HEK293T (cell line): ENCODE measurements at regions not wholly inside any gene's neighbourhood (a gene's known extent, or its start where the extent isn't known, plus 50 kb on each side); places are given as distances from the start of the nearest gene placed in this dataset.

Experiments used
- CTCF ChIA-PET: fragments of 350-600 bp; formaldehyde crosslinking; extraction: SDS; loops from one replicate; lab custom pipeline; 2021; ENCODE audit warnings: antibody characterized with exemption, inconsistent platforms; lab: Yijun Ruan, JAX
- POLR2A ChIA-PET: fragments of 350-600 bp; formaldehyde crosslinking; extraction: SDS; loops from one replicate; lab custom pipeline; 2020; ENCODE audit warnings: antibody characterized with exemption, inconsistent platforms; lab: Yijun Ruan, JAX
- DNase-seq: peaks from one replicate; pipeline ENCODE4 v3.0.0; 2012; ENCODE audit warnings: mixed read lengths; ENCODE audit errors: extremely low spot score
- ARNT ChIP-seq: fragments of 450-650 bp; IDR thresholded peaks from 2 replicates; pipeline ENCODE4 v1.6.1; 2017; ENCODE audit warnings: mild to moderate bottlenecking
- BHLHE40 ChIP-seq: fragments of 450-650 bp; IDR thresholded peaks from 2 replicates; pipeline ENCODE4 v1.6.1; 2016; ENCODE audit warnings: mild to moderate bottlenecking, moderate library complexity, borderline replicate concordance
- CTBP1 ChIP-seq: fragments of 450-650 bp; IDR thresholded peaks from 2 replicates; pipeline ENCODE4 v1.6.1; 2016; ENCODE audit warnings: borderline replicate concordance
- ELF4 ChIP-seq: fragments of 450-650 bp; IDR thresholded peaks from 2 replicates; pipeline ENCODE4 v1.6.1; 2017; ENCODE audit warnings: antibody characterized with exemption
- FOXA1 ChIP-seq: fragments of 450-650 bp; IDR thresholded peaks from 2 replicates; pipeline ENCODE4 v1.6.1; 2016; ENCODE audit warnings: mild to moderate bottlenecking
- FOXK2 ChIP-seq: fragments of 450-650 bp; IDR thresholded peaks from 2 replicates; pipeline ENCODE4 v1.6.1; 2016; ENCODE audit warnings: mild to moderate bottlenecking
- FOXM1 ChIP-seq: fragments of 450-650 bp; IDR thresholded peaks from 2 replicates; pipeline ENCODE4 v1.6.1; 2017; ENCODE audit warnings: mild to moderate bottlenecking, borderline replicate concordance
- HDGF ChIP-seq: fragments of 450-650 bp; IDR thresholded peaks from 2 replicates; pipeline ENCODE4 v1.6.1; 2017; ENCODE audit warnings: antibody characterized with exemption, borderline replicate concordance
- L3MBTL2 ChIP-seq: fragments of 450-650 bp; conservative IDR thresholded peaks from 2 replicates; pipeline ENCODE4 v1.6.1; 2016; ENCODE audit warnings: mild to moderate bottlenecking
- LEF1 ChIP-seq: fragments of 450-650 bp; IDR thresholded peaks from 2 replicates; pipeline ENCODE4 v1.6.1; 2017; ENCODE audit warnings: mild to moderate bottlenecking, borderline replicate concordance
- NFRKB ChIP-seq: fragments of 450-650 bp; IDR thresholded peaks from 2 replicates; pipeline ENCODE4 v1.6.1; 2016; ENCODE audit warnings: mild to moderate bottlenecking, moderate library complexity
- PKNOX1 ChIP-seq: fragments of 450-650 bp; IDR thresholded peaks from 2 replicates; pipeline ENCODE4 v1.6.1; 2016
- SP1 ChIP-seq: fragments of 450-650 bp; IDR thresholded peaks from 2 replicates; pipeline ENCODE4 v1.6.1; 2017
- SUZ12 ChIP-seq: fragments of 450-650 bp; IDR thresholded peaks from 2 replicates; pipeline ENCODE4 v1.6.1; 2016; ENCODE audit warnings: mild to moderate bottlenecking
- TARDBP ChIP-seq: fragments of 450-650 bp; IDR thresholded peaks from 2 replicates; pipeline ENCODE4 v1.6.1; 2016
- ZNF384 ChIP-seq: fragments of 450-650 bp; IDR thresholded peaks from 2 replicates; pipeline ENCODE4 v1.6.1; 2016

- no peak for TF ChIP-seq L3MBTL2
- no peak for TF ChIP-seq FOXA1
- TF ChIP-seq ARNT: no peak
- TF ChIP-seq ZNF384: no peak
- no peak for TF ChIP-seq SP1
- no peak for TF ChIP-seq PKNOX1
- TF ChIP-seq FOXM1: no peak
- TF ChIP-seq NFRKB: no peak
- TF ChIP-seq TARDBP: no peak
- TF ChIP-seq HDGF: no peak
- TF ChIP-seq LEF1: no peak
- no peak for TF ChIP-seq SUZ12
- TF ChIP-seq ELF4: no peak
- TF ChIP-seq BHLHE40: no peak
- TF ChIP-seq CTBP1: no peak
- TF ChIP-seq FOXK2: no peak
- POLR2A ChIA-PET: no interaction called here
- no peak for DNase-seq
- CTCF ChIA-PET: interaction anchor here (0.6 kb wide), 1 partner anchor 38 kb away, joined by 5 read pairs; no protein-coding TSS in a partner anchor
These were observed 148.9 kb upstream of the VSTM2B start for GRCh38 chr19:29376855-29377354.

- no peak for TF ChIP-seq ARNT
- no peak for TF ChIP-seq TARDBP
- no peak for TF ChIP-seq LEF1
- no peak for TF ChIP-seq PKNOX1
- no peak for TF ChIP-seq FOXM1
- no peak for TF ChIP-seq ELF4
- TF ChIP-seq BHLHE40: no peak
- TF ChIP-seq FOXA1: no peak
- no peak for TF ChIP-seq L3MBTL2
- TF ChIP-seq FOXK2: no peak
- TF ChIP-seq SUZ12: no peak
- TF ChIP-seq CTBP1: no peak
- POLR2A ChIA-PET: no interaction called here
- DNase-seq: no peak
- CTCF ChIA-PET: no interaction called here
These were observed 147.7 kb upstream of the VSTM2B start for GRCh38 chr19:29378126-29378525.

- DNase-seq: no peak
- POLR2A ChIA-PET: no interaction called here
- CTCF ChIA-PET: no interaction called here
These were observed 147.2 kb upstream of the VSTM2B start for GRCh38 chr19:29378543-29379080.

GRCh38 chr19:29379257-29380021, 146.4 kb upstream of the VSTM2B start:
- DNase-seq: no peak
- ChIA-PET POLR2A (no interaction called here), CTCF (no interaction called here)
- TF ChIP-seq SUZ12 (no peak), ARNT (no peak), HDGF (no peak), ZNF384 (no peak), FOXK2 (no peak), FOXM1 (no peak), CTBP1 (no peak), ELF4 (no peak), SP1 (no peak), L3MBTL2 (no peak), FOXA1 (no peak), NFRKB (no peak)

More at GRCh38 chr19:29378543-29379080, 147.2 kb upstream of the VSTM2B start:
- TF ChIP-seq BHLHE40 (no peak), PKNOX1 (no peak)

GRCh38 chr19:29380581-29380980, 145.2 kb upstream of the VSTM2B start:
- TF ChIP-seq SUZ12 (no peak), FOXA1 (no peak)
- ChIA-PET CTCF (no interaction called here), POLR2A (no interaction called here)
- no peak for DNase-seq

- TF ChIP-seq FOXA1: no peak
- no peak for TF ChIP-seq SUZ12
- no peak for TF ChIP-seq LEF1
- no peak for TF ChIP-seq SP1
- TF ChIP-seq L3MBTL2: no peak
- no peak for TF ChIP-seq ZNF384
- TF ChIP-seq BHLHE40: no peak
- no peak for TF ChIP-seq FOXK2
- TF ChIP-seq CTBP1: no peak
- no peak for TF ChIP-seq FOXM1
- TF ChIP-seq TARDBP: no peak
- no peak for TF ChIP-seq HDGF
- no peak for TF ChIP-seq ELF4
- TF ChIP-seq PKNOX1: no peak
- TF ChIP-seq NFRKB: no peak
- no peak for TF ChIP-seq ARNT
- CTCF ChIA-PET: no interaction called here
- POLR2A ChIA-PET: no interaction called here
- no peak for DNase-seq
These were observed 144.2 kb upstream of the VSTM2B start for GRCh38 chr19:29381353-29382203.
